Neural cell (in vitro differentiated cells): ENCODE measurements at regions not wholly inside any gene's neighbourhood (a gene's known extent, or its start where the extent isn't known, plus 50 kb on each side); places are given as distances from the start of the nearest gene placed in this dataset.

Experiments
- H2AFZ ChIP-seq: fragments of 200-600, 300-800 bp; sonication (generic), shearing (Covaris generic); 2 replicates; pipeline ENCODE4 v1.6.0; 2014; ENCODE audit warnings: low read depth, mild to moderate bottlenecking, antibody characterized with exemption, low read length, moderate library complexity
- H3F3A ChIP-seq: fragments of 200-600 bp; shearing (Covaris generic); 2 replicates; pipeline ENCODE4 v1.6.1; 2016; ENCODE audit warnings: mild to moderate bottlenecking, moderate library complexity, mixed read lengths, antibody characterized with exemption, low read length; ENCODE audit not compliant: insufficient read depth, poor library complexity, severe bottlenecking
- H3K27ac ChIP-seq: fragments of 200-600, 300-800 bp; sonication (generic), shearing (Covaris generic); 2 replicates; pipeline ENCODE4 v1.5.1; 2014; ENCODE audit warnings: mild to moderate bottlenecking, low read length, moderate library complexity
- H3K27me3 ChIP-seq: fragments of 300-800, 200-600 bp; sonication (generic), shearing (Covaris generic); 2 replicates; pipeline ENCODE4 v1.6.0; 2014; ENCODE audit warnings: mild to moderate bottlenecking, low read depth, low read length, moderate library complexity; ENCODE audit not compliant: insufficient read depth
- H3K36me3 ChIP-seq: fragments of 300-800, 200-600 bp; sonication (generic), shearing (Covaris generic); 2 replicates; pipeline ENCODE4 v1.5.1; 2014; ENCODE audit warnings: mild to moderate bottlenecking, antibody characterized with exemption, low read length, moderate library complexity; ENCODE audit not compliant: insufficient read depth
- H3K4me2 ChIP-seq: fragments of 300-800, 200-600 bp; sonication (generic), shearing (Covaris generic); 2 replicates; pipeline ENCODE4 v1.6.0; 2014; ENCODE audit warnings: mild to moderate bottlenecking, low read length
- H3K4me3 ChIP-seq: fragments of 300-800, 200-600 bp; sonication (generic), shearing (Covaris generic); 2 replicates; pipeline ENCODE4 v1.5.1; 2014; ENCODE audit warnings: mild to moderate bottlenecking, low read length, moderate library complexity
- H3K79me2 ChIP-seq: fragments of 200-600 bp; shearing (Covaris generic); replicated peaks from 2 replicates; pipeline ENCODE4 v1.6.0; 2014; ENCODE audit warnings: mild to moderate bottlenecking, low read length, moderate library complexity; ENCODE audit not compliant: insufficient read depth
- H3K9ac ChIP-seq: fragments of 300-800, 200-600 bp; sonication (generic), shearing (Covaris generic); 2 replicates; pipeline ENCODE4 v1.6.1; 2016; ENCODE audit warnings: mild to moderate bottlenecking, low read length, mixed read lengths
- H3K9me2 ChIP-seq: fragments of 200-600 bp; shearing (Covaris generic); 2 replicates; pipeline ENCODE4 v1.6.1; 2016; ENCODE audit warnings: mild to moderate bottlenecking, low read length, mixed read lengths; ENCODE audit not compliant: insufficient read depth
- H3K9me3 ChIP-seq: fragments of 200-600, 300-800 bp; sonication (generic), shearing (Covaris generic); 2 replicates; pipeline ENCODE4 v1.6.1; 2016; ENCODE audit warnings: mild to moderate bottlenecking, mixed run types, low read length, moderate library complexity, mixed read lengths
- H4K20me1 ChIP-seq: fragments of 200-600 bp; shearing (Covaris generic); 2 replicates; pipeline ENCODE4 v1.6.1; 2016; ENCODE audit warnings: mild to moderate bottlenecking, mixed run types; ENCODE audit not compliant: insufficient read depth
- CTCF ChIP-seq: fragments of 450-650 bp; IDR thresholded peaks from 2 replicates; pipeline ENCODE4 v1.5.1; 2014; ENCODE audit warnings: antibody characterized with exemption, mild to moderate bottlenecking, moderate library complexity; ENCODE audit not compliant: poor library complexity, severe bottlenecking
- EP300 ChIP-seq: fragments of 450-650 bp; conservative IDR thresholded peaks from 2 replicates; pipeline ENCODE4 v1.6.1; 2014; ENCODE audit warnings: antibody characterized with exemption, mild to moderate bottlenecking, moderate library complexity; ENCODE audit not compliant: poor library complexity, severe bottlenecking
- EZH2 ChIP-seq: fragments of 200-600, 300-800 bp; shearing (Covaris generic), sonication (generic); IDR thresholded peaks from 2 replicates; pipeline ENCODE4 v1.6.1; 2014; ENCODE audit warnings: antibody characterized with exemption, low read length, borderline replicate concordance, mild to moderate bottlenecking; ENCODE audit not compliant: insufficient read depth, poor library complexity, severe bottlenecking
- MXI1 ChIP-seq: fragments of 450-650 bp; conservative IDR thresholded peaks from 2 replicates; pipeline ENCODE4 v1.6.1; 2014; ENCODE audit warnings: antibody characterized with exemption, mild to moderate bottlenecking; ENCODE audit not compliant: poor library complexity, severe bottlenecking
- POLR2AphosphoS5 ChIP-seq: IDR thresholded peaks from 2 replicates; pipeline ENCODE4 v1.6.1; 2012
- RAD21 ChIP-seq: fragments of 450-650 bp; conservative IDR thresholded peaks from 2 replicates; pipeline ENCODE4 v1.6.1; 2014; ENCODE audit warnings: antibody characterized with exemption, mild to moderate bottlenecking, moderate library complexity
- REST ChIP-seq: IDR thresholded peaks from 2 replicates; pipeline ENCODE4 v1.6.1; 2012; ENCODE audit warnings: borderline replicate concordance
- SMC3 ChIP-seq: fragments of 450-650 bp; conservative IDR thresholded peaks from 2 replicates; pipeline ENCODE4 v1.6.1; 2014; ENCODE audit warnings: antibody characterized with exemption, mild to moderate bottlenecking, moderate library complexity; ENCODE audit not compliant: poor library complexity
- TAF1 ChIP-seq: IDR thresholded peaks from 2 replicates; pipeline ENCODE4 v1.6.1; 2012; ENCODE audit warnings: low read depth

GRCh38 chrX:99750721-99751120, 659.4 kb downstream of the PCDH19 start:
- Histone ChIP-seq H3K4me3 (no peak overlapping the region), H3K4me2 (no peak overlapping the region), H3K27ac (no peak overlapping the region)

DNA sequence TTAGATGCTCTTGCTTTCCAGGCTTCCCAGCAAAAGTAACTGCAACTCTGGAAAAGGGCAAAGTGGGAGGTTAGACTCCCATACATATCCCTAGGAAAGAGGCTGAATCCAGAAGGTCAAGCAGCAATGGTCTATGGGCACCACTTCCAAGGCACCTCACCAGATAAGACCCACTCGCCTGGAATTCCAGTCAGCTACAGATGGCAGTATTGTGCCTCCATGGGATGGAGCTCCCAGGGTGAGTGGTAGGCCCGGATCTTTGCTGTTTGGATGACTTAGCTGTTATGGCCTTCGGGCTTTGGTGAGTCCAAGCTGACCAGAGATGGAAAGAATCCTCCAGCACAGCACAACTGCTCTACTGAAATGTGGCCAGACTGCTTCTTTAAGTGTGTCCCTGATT, 688.0 kb downstream of the PCDH19 start:
- no peaks in the 10 kb centered on the region for H4K20me1 ChIP-seq
- H3F3A ChIP-seq = no peaks in the 10 kb centered on the region
- H3K4me2 ChIP-seq = no peak overlapping the region
- no peak overlapping the region for H2AFZ ChIP-seq
- H3K27ac ChIP-seq = no peak overlapping the region
- H3K9me2 ChIP-seq = no peaks in the 10 kb centered on the region
- TF ChIP-seq CTCF = no peak
- no peak for TF ChIP-seq POLR2AphosphoS5
- no peak for TF ChIP-seq TAF1
- no peak for TF ChIP-seq EP300
- TF ChIP-seq MXI1 = no peak
- H3K36me3 ChIP-seq = no peaks in the 10 kb centered on the region
- no peaks in the 10 kb centered on the region for H3K79me2 ChIP-seq
- no peak overlapping the region for H3K4me3 ChIP-seq
- H3K27me3 ChIP-seq = no peaks in the 10 kb centered on the region
- H3K9ac ChIP-seq = no peak overlapping the region
- H3K9me3 ChIP-seq = no peaks in the 10 kb centered on the region

More at GRCh38 chrX:99750721-99751120, 659.4 kb downstream of the PCDH19 start:
- Histone ChIP-seq H3F3A (no peaks in the 10 kb centered on the region), H3K9me2 (no peaks in the 10 kb centered on the region), H4K20me1 (no peaks in the 10 kb centered on the region), H3K9me3 (no peaks in the 10 kb centered on the region), H3K9ac (no peak overlapping the region), H2AFZ (no peak overlapping the region), H3K79me2 (no peaks in the 10 kb centered on the region), H3K27me3 (no peaks in the 10 kb centered on the region), H3K36me3 (no peaks in the 10 kb centered on the region)
- TF ChIP-seq SMC3 (no peak), TAF1 (no peak), RAD21 (no peak), EZH2 (no peak), MXI1 (no peak), CTCF (no peak), REST (no peak), EP300 (no peak), POLR2AphosphoS5 (no peak)
